H1 (cell line): ENCODE measurements at regions not wholly inside any gene's neighbourhood (a gene's known extent, or its start where the extent isn't known, plus 50 kb on each side); places are given as distances from the start of the nearest gene placed in this dataset.

ENCODE experiments used
- CTCF ChIA-PET: fragments of 300-600 bp; sonication (Branson Sonifier 250); formaldehyde crosslinking; loops from one replicate; lab custom pipeline; 2021; ENCODE audit not compliant: partially characterized antibody; lab: Charles Lee
- POLR2A ChIA-PET: fragments of 300-600 bp; sonication (Branson Sonifier 250); formaldehyde crosslinking; loops from one replicate; lab custom pipeline; 2021; ENCODE audit warnings: inconsistent platforms; ENCODE audit not compliant: partially characterized antibody; lab: Charles Lee
- DNase-seq, 2 experiments: peaks; one replicate each; pipeline versions ENCODE4 v3.0.0 to v3.0.0-alpha.2; 2010 to 2022; ENCODE audit warnings: low spot score in 2 of 2, low read depth in 1 of 2, mixed read lengths in 1 of 2
- FAIRE-seq: peaks from 2 replicates; lab custom pipeline; 2011; peaks lifted over from hg19 to GRCh38; lab: Jason Lieb, UNC
- H2AFZ ChIP-seq: 2 replicates; pipeline ENCODE4 v1.8.1; 2012; ENCODE audit warnings: low read length, inconsistent platforms
- H2AK5ac ChIP-seq: 2 replicates; pipeline ENCODE4 v1.6.1; 2013; ENCODE audit warnings: low read depth, low read length
- H2BK120ac ChIP-seq: replicated peaks from 2 replicates; pipeline ENCODE3; 2013; ENCODE audit warnings: low read depth, low read length, inconsistent platforms
- H2BK12ac ChIP-seq: 2 replicates; pipeline ENCODE4 v1.6.1; 2013; ENCODE audit warnings: low read depth, low read length
- H2BK15ac ChIP-seq: 2 replicates; pipeline ENCODE4 v1.6.1; 2013; ENCODE audit warnings: low read length
- H2BK20ac ChIP-seq: 2 replicates; pipeline ENCODE4 v1.6.1; 2013; ENCODE audit warnings: low read length
- H2BK5ac ChIP-seq: 2 replicates; pipeline ENCODE4 v1.6.1; 2013; ENCODE audit warnings: low read depth, low read length
- H3K14ac ChIP-seq: 2 replicates; pipeline ENCODE4 v1.6.1; 2013; ENCODE audit warnings: inconsistent platforms; ENCODE audit not compliant: insufficient read length
- H3K18ac ChIP-seq: 2 replicates; pipeline ENCODE4 v1.6.1; 2013; ENCODE audit warnings: low read length; ENCODE audit errors: extremely low read depth
- H3K23ac ChIP-seq: 2 replicates; pipeline ENCODE4 v1.6.1; 2013; ENCODE audit warnings: inconsistent platforms; ENCODE audit not compliant: insufficient read length
- H3K23me2 ChIP-seq: 2 replicates; pipeline ENCODE4 v1.6.1; 2013; ENCODE audit warnings: low read depth, low read length
- H3K27ac ChIP-seq: 2 replicates; pipeline ENCODE4 v1.6.1; 2011; ENCODE audit warnings: low read depth, low read length, inconsistent platforms
- H3K27me3 ChIP-seq, 4 experiments: replicated peaks in 1 of 4; 1 replicate in 1 of 4; 2 replicates in 3 of 4; pipeline versions ENCODE4 v1.6.1 to v1.8.1; 2011 to 2013; ENCODE audit warnings: low read length in 3 of 4, mild to moderate bottlenecking in 3 of 4, inconsistent platforms in 2 of 4, mixed read lengths in 2 of 4, moderate library complexity in 1 of 4; ENCODE audit not compliant: control insufficient read depth in 3 of 4, insufficient read depth in 3 of 4; ENCODE audit errors: extremely low read depth in 1 of 4
- H3K36me3 ChIP-seq, 4 experiments: 2 replicates each; pipeline versions ENCODE4 v1.6.1 to v1.8.1; 2011 to 2013; ENCODE audit warnings: mild to moderate bottlenecking in 4 of 4, low read length in 3 of 4, moderate library complexity in 2 of 4, control low read depth in 1 of 4, inconsistent platforms in 1 of 4; ENCODE audit not compliant: insufficient read depth in 4 of 4, control insufficient read depth in 2 of 4
- H3K4ac ChIP-seq: replicated peaks from 2 replicates; pipeline ENCODE3; 2013; ENCODE audit warnings: low read length, low read depth, mixed read lengths, inconsistent platforms; ENCODE audit not compliant: insufficient read length
- H3K4me1 ChIP-seq, 4 experiments: replicated peaks in 1 of 4; 1 replicate in 1 of 4; 2 replicates in 3 of 4; pipeline versions ENCODE4 v1.6.1 to v1.8.1; 2011 to 2013; ENCODE audit warnings: low read length in 3 of 4, inconsistent platforms in 2 of 4, mixed read lengths in 1 of 4; ENCODE audit not compliant: insufficient read depth in 4 of 4, control insufficient read depth in 3 of 4
- H3K4me2 ChIP-seq, 2 experiments: 2 replicates each; pipeline versions ENCODE4 v1.6.1 to v1.8.1; 2011 to 2013; ENCODE audit warnings: low read depth in 2 of 2, low read length in 2 of 2, control low read depth in 1 of 2, inconsistent platforms in 1 of 2, mild to moderate bottlenecking in 1 of 2; ENCODE audit not compliant: insufficient read depth in 1 of 2
- H3K4me3 ChIP-seq, 4 experiments: fragments of 200-600, 300-600 bp in 1 of 4; sonication (generic), shearing (Covaris generic), sonication (Bioruptor Twin) in 1 of 4; 2 replicates each; pipeline versions ENCODE4 v1.5.1 to v1.8.1; 2011 to 2016; ENCODE audit warnings: low read length in 4 of 4, low read depth in 3 of 4, control low read depth in 2 of 4, inconsistent platforms in 2 of 4, mild to moderate bottlenecking in 2 of 4, mixed read lengths in 1 of 4, moderate library complexity in 1 of 4; ENCODE audit not compliant: insufficient read depth in 2 of 4; ENCODE audit errors: extremely low read depth in 1 of 4
- H3K56ac ChIP-seq: replicated peaks from 2 replicates; pipeline ENCODE3; 2013; ENCODE audit warnings: low read depth, mild to moderate bottlenecking, mixed read lengths, low read length, inconsistent platforms; ENCODE audit not compliant: insufficient read length
- H3K79me1 ChIP-seq: 2 replicates; pipeline ENCODE4 v1.6.1; 2013; ENCODE audit warnings: low read depth, low read length, control low read depth
- H3K79me2 ChIP-seq, 2 experiments: 2 replicates each; pipeline versions ENCODE4 v1.6.1 to v1.8.1; 2012 to 2013; ENCODE audit warnings: low read length in 2 of 2, mild to moderate bottlenecking in 2 of 2, inconsistent platforms in 1 of 2; ENCODE audit not compliant: insufficient read depth in 2 of 2, control insufficient read depth in 1 of 2
- H3K9ac ChIP-seq, 4 experiments: replicated peaks in 1 of 4; 1 replicate in 1 of 4; 2 replicates in 3 of 4; pipeline versions ENCODE4 v1.6.1 to v1.8.1; 2011 to 2013; ENCODE audit warnings: low read depth in 3 of 4, low read length in 3 of 4, control low read depth in 2 of 4, mild to moderate bottlenecking in 2 of 4, moderate library complexity in 2 of 4, inconsistent platforms in 1 of 4; ENCODE audit errors: extremely low read depth in 1 of 4
- H3K9me3 ChIP-seq, 2 experiments: 2 replicates each; pipeline versions ENCODE4 v1.6.1 to v1.8.1; 2012 to 2013; ENCODE audit warnings: mild to moderate bottlenecking in 2 of 2, moderate library complexity in 2 of 2, control low read depth in 1 of 2, inconsistent platforms in 1 of 2, low read depth in 1 of 2, low read length in 1 of 2, mixed read lengths in 1 of 2; ENCODE audit not compliant: insufficient read depth in 2 of 2
- H4K20me1 ChIP-seq, 2 experiments: replicated peaks in 1 of 2; 2 replicates each; pipeline versions ENCODE3 to v1.8.1; 2011 to 2013; ENCODE audit warnings: inconsistent platforms in 2 of 2, low read length in 2 of 2, mild to moderate bottlenecking in 1 of 2; ENCODE audit not compliant: insufficient read depth in 2 of 2, control insufficient read depth in 1 of 2
- H4K5ac ChIP-seq: 2 replicates; pipeline ENCODE4 v1.6.1; 2013; ENCODE audit warnings: low read length, low read depth, mixed read lengths, inconsistent platforms; ENCODE audit not compliant: insufficient read length
- H4K8ac ChIP-seq: 2 replicates; pipeline ENCODE4 v1.8.0; 2013; ENCODE audit warnings: mild to moderate bottlenecking, moderate library complexity, low read length, inconsistent platforms; ENCODE audit not compliant: insufficient read depth; ENCODE audit errors: extremely low read depth
- H4K91ac ChIP-seq: replicated peaks from 2 replicates; pipeline ENCODE3; 2013; ENCODE audit warnings: low read length, mixed read lengths, inconsistent platforms; ENCODE audit not compliant: insufficient read length
- RXRA ChIP-seq: IDR thresholded peaks from 2 replicates; pipeline ENCODE4 v1.6.1; 2011; ENCODE audit warnings: low read depth, mild to moderate bottlenecking, low read length, moderate library complexity; ENCODE audit not compliant: insufficient read depth
- SIRT6 ChIP-seq: IDR thresholded peaks from one replicate; pipeline ENCODE4 v1.7.1; 2012; ENCODE audit warnings: low read length, inconsistent platforms
- SP1 ChIP-seq: IDR thresholded peaks from 2 replicates; pipeline ENCODE4 v1.6.1; 2011; ENCODE audit warnings: low read depth, low read length

- Histone ChIP-seq H3K27me3 (no peaks in the 10 kb centered on the region), H3K79me1 (no peaks in the 10 kb centered on the region), H3K4me1 (no peaks in the 10 kb centered on the region), H3K18ac (no peak overlapping the region), H4K8ac (no peak overlapping the region), H2BK120ac (no peak overlapping the region), H3K36me3 (no peaks in the 10 kb centered on the region), H3K23me2 (no peaks in the 10 kb centered on the region), H2AK5ac (no peak overlapping the region), H3K9me3 (no peaks in the 10 kb centered on the region), H2BK15ac (no peak overlapping the region), H2BK5ac (no peak overlapping the region), H3K4ac (no peak overlapping the region), H2BK12ac (no peak overlapping the region), H4K20me1 (no peaks in the 10 kb centered on the region), H3K56ac (no peak overlapping the region), H3K27ac (no peak overlapping the region), H4K5ac (no peak overlapping the region), H3K9ac (no peak overlapping the region), H3K4me3 (no peak overlapping the region), H2AFZ (no peak overlapping the region), H3K4me2 (no peak overlapping the region), H3K14ac (no peak overlapping the region), H3K79me2 (no peaks in the 10 kb centered on the region), H4K91ac (no peak overlapping the region), H3K23ac (no peak overlapping the region), H2BK20ac (no peak overlapping the region)
- CTCF ChIA-PET = interaction anchor here (0.6 to 2.1 kb wide), 4 partner anchors 15 to 822 kb away, joined by 4 to 10 read pairs (median 4); no protein-coding TSS in a partner anchor
- no peak for FAIRE-seq
- POLR2A ChIA-PET = no interaction called here
- no peak for DNase-seq
- TF ChIP-seq SIRT6 (no peak), SP1 (no peak), RXRA (no peak)
Measured at GRCh38 chr1:216960716-216961115, 237.5 kb upstream of the ESRRG start.
